Neural cell (in vitro differentiated cells): ENCODE measurements at regions not wholly inside any gene's neighbourhood (a gene's known extent, or its start where the extent isn't known, plus 50 kb on each side); places are given as distances from the start of the nearest gene placed in this dataset.

Experiments used
- H2AFZ ChIP-seq: fragments of 200-600, 300-800 bp; sonication (generic), shearing (Covaris generic); 2 replicates; pipeline ENCODE4 v1.6.0; 2014; ENCODE audit warnings: low read depth, mild to moderate bottlenecking, antibody characterized with exemption, low read length, moderate library complexity
- H3F3A ChIP-seq: fragments of 200-600 bp; shearing (Covaris generic); 2 replicates; pipeline ENCODE4 v1.6.1; 2016; ENCODE audit warnings: mild to moderate bottlenecking, moderate library complexity, mixed read lengths, antibody characterized with exemption, low read length; ENCODE audit not compliant: insufficient read depth, poor library complexity, severe bottlenecking
- H3K27ac ChIP-seq: fragments of 200-600, 300-800 bp; sonication (generic), shearing (Covaris generic); 2 replicates; pipeline ENCODE4 v1.5.1; 2014; ENCODE audit warnings: mild to moderate bottlenecking, low read length, moderate library complexity
- H3K27me3 ChIP-seq: fragments of 300-800, 200-600 bp; sonication (generic), shearing (Covaris generic); 2 replicates; pipeline ENCODE4 v1.6.0; 2014; ENCODE audit warnings: mild to moderate bottlenecking, low read depth, low read length, moderate library complexity; ENCODE audit not compliant: insufficient read depth
- H3K36me3 ChIP-seq: fragments of 300-800, 200-600 bp; sonication (generic), shearing (Covaris generic); 2 replicates; pipeline ENCODE4 v1.5.1; 2014; ENCODE audit warnings: mild to moderate bottlenecking, antibody characterized with exemption, low read length, moderate library complexity; ENCODE audit not compliant: insufficient read depth
- H3K4me2 ChIP-seq: fragments of 300-800, 200-600 bp; sonication (generic), shearing (Covaris generic); 2 replicates; pipeline ENCODE4 v1.6.0; 2014; ENCODE audit warnings: mild to moderate bottlenecking, low read length
- H3K4me3 ChIP-seq: fragments of 300-800, 200-600 bp; sonication (generic), shearing (Covaris generic); 2 replicates; pipeline ENCODE4 v1.5.1; 2014; ENCODE audit warnings: mild to moderate bottlenecking, low read length, moderate library complexity
- H3K79me2 ChIP-seq: fragments of 200-600 bp; shearing (Covaris generic); replicated peaks from 2 replicates; pipeline ENCODE4 v1.6.0; 2014; ENCODE audit warnings: mild to moderate bottlenecking, low read length, moderate library complexity; ENCODE audit not compliant: insufficient read depth
- H3K9ac ChIP-seq: fragments of 300-800, 200-600 bp; sonication (generic), shearing (Covaris generic); 2 replicates; pipeline ENCODE4 v1.6.1; 2016; ENCODE audit warnings: mild to moderate bottlenecking, low read length, mixed read lengths
- H3K9me2 ChIP-seq: fragments of 200-600 bp; shearing (Covaris generic); 2 replicates; pipeline ENCODE4 v1.6.1; 2016; ENCODE audit warnings: mild to moderate bottlenecking, low read length, mixed read lengths; ENCODE audit not compliant: insufficient read depth
- H3K9me3 ChIP-seq: fragments of 200-600, 300-800 bp; sonication (generic), shearing (Covaris generic); 2 replicates; pipeline ENCODE4 v1.6.1; 2016; ENCODE audit warnings: mild to moderate bottlenecking, mixed run types, low read length, moderate library complexity, mixed read lengths
- H4K20me1 ChIP-seq: fragments of 200-600 bp; shearing (Covaris generic); 2 replicates; pipeline ENCODE4 v1.6.1; 2016; ENCODE audit warnings: mild to moderate bottlenecking, mixed run types; ENCODE audit not compliant: insufficient read depth
- EP300 ChIP-seq: fragments of 450-650 bp; conservative IDR thresholded peaks from 2 replicates; pipeline ENCODE4 v1.6.1; 2014; ENCODE audit warnings: antibody characterized with exemption, mild to moderate bottlenecking, moderate library complexity; ENCODE audit not compliant: poor library complexity, severe bottlenecking
- EZH2 ChIP-seq: fragments of 200-600, 300-800 bp; shearing (Covaris generic), sonication (generic); IDR thresholded peaks from 2 replicates; pipeline ENCODE4 v1.6.1; 2014; ENCODE audit warnings: antibody characterized with exemption, low read length, borderline replicate concordance, mild to moderate bottlenecking; ENCODE audit not compliant: insufficient read depth, poor library complexity, severe bottlenecking
- MXI1 ChIP-seq: fragments of 450-650 bp; conservative IDR thresholded peaks from 2 replicates; pipeline ENCODE4 v1.6.1; 2014; ENCODE audit warnings: antibody characterized with exemption, mild to moderate bottlenecking; ENCODE audit not compliant: poor library complexity, severe bottlenecking
- POLR2AphosphoS5 ChIP-seq: IDR thresholded peaks from 2 replicates; pipeline ENCODE4 v1.6.1; 2012
- RAD21 ChIP-seq: fragments of 450-650 bp; conservative IDR thresholded peaks from 2 replicates; pipeline ENCODE4 v1.6.1; 2014; ENCODE audit warnings: antibody characterized with exemption, mild to moderate bottlenecking, moderate library complexity
- SMC3 ChIP-seq: fragments of 450-650 bp; conservative IDR thresholded peaks from 2 replicates; pipeline ENCODE4 v1.6.1; 2014; ENCODE audit warnings: antibody characterized with exemption, mild to moderate bottlenecking, moderate library complexity; ENCODE audit not compliant: poor library complexity
- TAF1 ChIP-seq: IDR thresholded peaks from 2 replicates; pipeline ENCODE4 v1.6.1; 2012; ENCODE audit warnings: low read depth
- TF ChIP-seq, protein P1 (sequence below): fragments of 450-650 bp; IDR thresholded peaks from 2 replicates; pipeline ENCODE4 v1.5.1; 2014; ENCODE audit warnings: antibody characterized with exemption, mild to moderate bottlenecking, moderate library complexity; ENCODE audit not compliant: poor library complexity, severe bottlenecking
- TF ChIP-seq, protein P2 (sequence below): IDR thresholded peaks from 2 replicates; pipeline ENCODE4 v1.6.1; 2012; ENCODE audit warnings: borderline replicate concordance

DNA sequence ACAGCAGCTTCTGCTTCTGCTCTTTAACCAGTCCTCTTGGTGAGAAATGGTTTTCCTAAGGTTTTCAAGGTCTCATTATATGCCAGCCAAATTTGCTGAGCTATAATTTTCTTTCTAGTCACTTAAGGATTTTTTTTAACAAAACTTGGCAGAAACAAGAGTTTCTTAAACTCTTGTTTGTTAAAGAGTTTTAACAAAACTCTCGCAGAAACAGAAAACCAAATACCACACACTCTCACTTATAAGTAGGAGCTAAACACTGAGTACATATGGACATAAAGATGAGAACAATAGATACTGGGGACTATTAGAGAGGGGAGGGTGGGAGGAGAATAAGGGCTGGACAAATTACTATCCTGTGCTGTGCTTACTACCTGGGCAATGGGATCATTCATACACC lies 908.3 kb downstream of the TUSC7 start:
- Histone ChIP-seq H3K79me2 (no peaks in the 10 kb centered on the region), H3K27ac (no peak overlapping the region), H3K9ac (no peak overlapping the region), H3K27me3 (no peaks in the 10 kb centered on the region), H3F3A (no peaks in the 10 kb centered on the region), H3K9me2 (no peaks in the 10 kb centered on the region), H4K20me1 (no peaks in the 10 kb centered on the region), H2AFZ (no peak overlapping the region), H3K36me3 (no peaks in the 10 kb centered on the region), H3K4me3 (no peak overlapping the region), H3K9me3 (no peaks in the 10 kb centered on the region), H3K4me2 (no peak overlapping the region)
- TF ChIP-seq, protein P1, sequence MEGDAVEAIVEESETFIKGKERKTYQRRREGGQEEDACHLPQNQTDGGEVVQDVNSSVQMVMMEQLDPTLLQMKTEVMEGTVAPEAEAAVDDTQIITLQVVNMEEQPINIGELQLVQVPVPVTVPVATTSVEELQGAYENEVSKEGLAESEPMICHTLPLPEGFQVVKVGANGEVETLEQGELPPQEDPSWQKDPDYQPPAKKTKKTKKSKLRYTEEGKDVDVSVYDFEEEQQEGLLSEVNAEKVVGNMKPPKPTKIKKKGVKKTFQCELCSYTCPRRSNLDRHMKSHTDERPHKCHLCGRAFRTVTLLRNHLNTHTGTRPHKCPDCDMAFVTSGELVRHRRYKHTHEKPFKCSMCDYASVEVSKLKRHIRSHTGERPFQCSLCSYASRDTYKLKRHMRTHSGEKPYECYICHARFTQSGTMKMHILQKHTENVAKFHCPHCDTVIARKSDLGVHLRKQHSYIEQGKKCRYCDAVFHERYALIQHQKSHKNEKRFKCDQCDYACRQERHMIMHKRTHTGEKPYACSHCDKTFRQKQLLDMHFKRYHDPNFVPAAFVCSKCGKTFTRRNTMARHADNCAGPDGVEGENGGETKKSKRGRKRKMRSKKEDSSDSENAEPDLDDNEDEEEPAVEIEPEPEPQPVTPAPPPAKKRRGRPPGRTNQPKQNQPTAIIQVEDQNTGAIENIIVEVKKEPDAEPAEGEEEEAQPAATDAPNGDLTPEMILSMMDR, result no peak
- no peak for TF ChIP-seq POLR2AphosphoS5
- no peak for TF ChIP-seq TAF1
- no peak for TF ChIP-seq EZH2
- TF ChIP-seq, protein P2, sequence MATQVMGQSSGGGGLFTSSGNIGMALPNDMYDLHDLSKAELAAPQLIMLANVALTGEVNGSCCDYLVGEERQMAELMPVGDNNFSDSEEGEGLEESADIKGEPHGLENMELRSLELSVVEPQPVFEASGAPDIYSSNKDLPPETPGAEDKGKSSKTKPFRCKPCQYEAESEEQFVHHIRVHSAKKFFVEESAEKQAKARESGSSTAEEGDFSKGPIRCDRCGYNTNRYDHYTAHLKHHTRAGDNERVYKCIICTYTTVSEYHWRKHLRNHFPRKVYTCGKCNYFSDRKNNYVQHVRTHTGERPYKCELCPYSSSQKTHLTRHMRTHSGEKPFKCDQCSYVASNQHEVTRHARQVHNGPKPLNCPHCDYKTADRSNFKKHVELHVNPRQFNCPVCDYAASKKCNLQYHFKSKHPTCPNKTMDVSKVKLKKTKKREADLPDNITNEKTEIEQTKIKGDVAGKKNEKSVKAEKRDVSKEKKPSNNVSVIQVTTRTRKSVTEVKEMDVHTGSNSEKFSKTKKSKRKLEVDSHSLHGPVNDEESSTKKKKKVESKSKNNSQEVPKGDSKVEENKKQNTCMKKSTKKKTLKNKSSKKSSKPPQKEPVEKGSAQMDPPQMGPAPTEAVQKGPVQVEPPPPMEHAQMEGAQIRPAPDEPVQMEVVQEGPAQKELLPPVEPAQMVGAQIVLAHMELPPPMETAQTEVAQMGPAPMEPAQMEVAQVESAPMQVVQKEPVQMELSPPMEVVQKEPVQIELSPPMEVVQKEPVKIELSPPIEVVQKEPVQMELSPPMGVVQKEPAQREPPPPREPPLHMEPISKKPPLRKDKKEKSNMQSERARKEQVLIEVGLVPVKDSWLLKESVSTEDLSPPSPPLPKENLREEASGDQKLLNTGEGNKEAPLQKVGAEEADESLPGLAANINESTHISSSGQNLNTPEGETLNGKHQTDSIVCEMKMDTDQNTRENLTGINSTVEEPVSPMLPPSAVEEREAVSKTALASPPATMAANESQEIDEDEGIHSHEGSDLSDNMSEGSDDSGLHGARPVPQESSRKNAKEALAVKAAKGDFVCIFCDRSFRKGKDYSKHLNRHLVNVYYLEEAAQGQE, result no peak
- TF ChIP-seq MXI1, result no peak
- no peak for TF ChIP-seq RAD21
- TF ChIP-seq SMC3, result no peak
- TF ChIP-seq EP300, result no peak

GRCh38 chr3:117618462-117618861 lies 908.9 kb downstream of the TUSC7 start:
- no peak overlapping the region for H3K27ac ChIP-seq
- H3K9me3 ChIP-seq, result no peaks in the 10 kb centered on the region
- no peaks in the 10 kb centered on the region for H3K27me3 ChIP-seq
- H3K79me2 ChIP-seq, result no peaks in the 10 kb centered on the region
- H3K36me3 ChIP-seq, result no peaks in the 10 kb centered on the region
- H2AFZ ChIP-seq, result no peak overlapping the region
- H3F3A ChIP-seq, result no peaks in the 10 kb centered on the region
- H3K4me3 ChIP-seq, result no peak overlapping the region
- no peak overlapping the region for H3K4me2 ChIP-seq
- no peak for TF ChIP-seq TAF1
- no peak for TF ChIP-seq SMC3
- no peak for TF ChIP-seq MXI1
- no peak for TF ChIP-seq EZH2
- TF ChIP-seq EP300, result no peak
- H3K9me2 ChIP-seq, result no peaks in the 10 kb centered on the region
- no peaks in the 10 kb centered on the region for H4K20me1 ChIP-seq
- H3K9ac ChIP-seq, result no peak overlapping the region

DNA sequence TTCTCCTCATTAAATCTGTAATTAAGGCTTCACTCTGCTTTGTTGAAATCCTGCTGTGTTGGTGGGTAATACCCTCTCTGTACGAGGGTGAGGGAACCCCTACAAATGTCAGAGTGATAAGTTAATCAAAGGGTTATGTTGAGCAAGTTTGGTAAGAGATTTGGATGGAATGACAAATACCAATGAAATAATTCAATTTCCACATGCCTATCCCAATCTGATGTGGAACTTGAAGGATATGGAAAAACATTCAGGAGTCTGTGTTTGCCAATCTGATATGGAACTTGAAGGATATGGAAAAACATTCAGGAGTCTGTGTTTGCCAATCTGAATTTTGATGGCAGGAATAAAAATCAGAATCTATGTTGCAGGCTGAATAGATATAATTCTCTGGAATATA lies 910.2 kb downstream of the TUSC7 start:
- no peak overlapping the region for H3K9ac ChIP-seq
- H3K4me2 ChIP-seq, result no peak overlapping the region
- no peaks in the 10 kb centered on the region for H3K36me3 ChIP-seq
- TF ChIP-seq, protein P2, result no peak
- TF ChIP-seq POLR2AphosphoS5 (no peak), RAD21 (no peak), EZH2 (no peak), EP300 (no peak), TAF1 (no peak), SMC3 (no peak), MXI1 (no peak)
- TF ChIP-seq, protein P1, result no peak
- H3K9me2 ChIP-seq, result no peaks in the 10 kb centered on the region
- no peaks in the 10 kb centered on the region for H4K20me1 ChIP-seq
- no peaks in the 10 kb centered on the region for H3K79me2 ChIP-seq
- H3F3A ChIP-seq, result no peaks in the 10 kb centered on the region
- H3K27me3 ChIP-seq, result no peaks in the 10 kb centered on the region
- no peak overlapping the region for H2AFZ ChIP-seq
- no peak overlapping the region for H3K4me3 ChIP-seq
- no peaks in the 10 kb centered on the region for H3K9me3 ChIP-seq
- H3K27ac ChIP-seq, result no peak overlapping the region
